ENCODE measurements at regions not wholly inside any gene's neighbourhood (a gene's known extent, or its start where the extent isn't known, plus 50 kb on each side); places are given as distances from the start of the nearest gene placed in this dataset.
"Not testable (repeated sequence)": the region's sequence is repeated elsewhere in the genome, so short reads cannot be mapped to it uniquely, and the experiment has no call there.

GRCh38 chr9:23015557-23015956, 568.9 kb downstream of the DMRTA1 start:
- Mint-ChIP-seq H3K9me3 (peaks cover 7% of the 10 kb centered on the region), H3K36me3 (ENCODE audit: low read depth) (no peaks in the 10 kb centered on the region), H3K4me1 (no peaks in the 10 kb centered on the region), H3K27ac (ENCODE audit: unreplicated experiment) (no peak overlapping the region), H3K4me3 (no peak overlapping the region), H3K27me3 (ENCODE audit: low read depth) (no peaks in the 10 kb centered on the region)
- TF ChIP-seq CTCF (conservative IDR thresholded peaks at IDR 0.05), result no peak
- no peak for DNase-seq (ENCODE audit: low read depth, low spot score)

DNA sequence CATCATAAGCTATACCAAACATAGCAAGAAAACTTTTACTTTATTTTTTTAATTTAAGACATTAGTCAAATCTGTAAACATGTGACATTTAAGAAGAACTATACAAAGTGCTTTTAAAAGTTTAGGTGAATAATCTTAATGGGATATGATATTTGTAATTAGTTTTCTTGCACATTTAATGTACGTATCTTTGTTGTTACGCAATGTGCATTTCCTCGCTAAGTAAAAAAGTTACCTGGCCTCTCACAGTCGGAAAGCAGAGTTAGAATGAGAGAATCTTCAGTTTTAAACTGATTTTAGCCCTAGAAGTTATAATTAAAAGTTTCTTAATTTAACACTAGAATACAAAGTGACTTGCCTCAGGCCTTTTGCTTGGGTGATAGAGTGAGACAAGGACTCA, 589.8 kb downstream of the DMRTA1 start:
- peaks cover 8% of the 10 kb centered on the region for H3K9me3 Mint-ChIP-seq
- no peaks in the 10 kb centered on the region for H3K27me3 Mint-ChIP-seq (ENCODE audit: low read depth)
- no peaks in the 10 kb centered on the region for H3K4me1 Mint-ChIP-seq
- H3K36me3 Mint-ChIP-seq (ENCODE audit: low read depth), result peaks cover 3% of the 10 kb centered on the region
- TF ChIP-seq CTCF (conservative IDR thresholded peaks at IDR 0.05), result no peak
- no peak overlapping the region for H3K4me3 Mint-ChIP-seq
- no peak overlapping the region for H3K27ac Mint-ChIP-seq (ENCODE audit: unreplicated experiment)
- no peak for DNase-seq (ENCODE audit: low read depth, low spot score)

- no peak overlapping the region for H3K27ac Mint-ChIP-seq (ENCODE audit: unreplicated experiment)
- no peak for DNase-seq (ENCODE audit: low read depth, low spot score)
- no peak overlapping the region for H3K4me3 Mint-ChIP-seq
- H3K4me1 Mint-ChIP-seq, result no peaks in the 10 kb centered on the region
- H3K36me3 Mint-ChIP-seq (ENCODE audit: low read depth), result no peaks in the 10 kb centered on the region
- no peaks in the 10 kb centered on the region for H3K9me3 Mint-ChIP-seq
- TF ChIP-seq CTCF (conservative IDR thresholded peaks at IDR 0.05), result no peak
- no peaks in the 10 kb centered on the region for H3K27me3 Mint-ChIP-seq (ENCODE audit: low read depth)
Observed at GRCh38 chr9:23039402-23039801, 592.8 kb downstream of the DMRTA1 start.

- Mint-ChIP-seq H3K4me3 (no peak overlapping the region), H3K27me3 (ENCODE audit: low read depth) (no peaks in the 10 kb centered on the region), H3K4me1 (no peaks in the 10 kb centered on the region), H3K9me3 (peaks cover 3% of the 10 kb centered on the region), H3K36me3 (ENCODE audit: low read depth) (no peaks in the 10 kb centered on the region), H3K27ac (ENCODE audit: unreplicated experiment) (peak overlapping the region; percentile 58)
- no peak for TF ChIP-seq CTCF (conservative IDR thresholded peaks at IDR 0.05)
- no peak for DNase-seq (ENCODE audit: low read depth, low spot score)
Observed at GRCh38 chr9:23041466-23041865, 594.8 kb downstream of the DMRTA1 start.

- no peak for TF ChIP-seq CTCF (conservative IDR thresholded peaks at IDR 0.05)
- no peaks in the 10 kb centered on the region for H3K36me3 Mint-ChIP-seq (ENCODE audit: low read depth)
- H3K27me3 Mint-ChIP-seq (ENCODE audit: low read depth), result no peaks in the 10 kb centered on the region
- peak overlapping the region; percentile 8 for H3K27ac Mint-ChIP-seq (ENCODE audit: unreplicated experiment)
- DNase-seq (ENCODE audit: low read depth, low spot score), result no peak
- H3K9me3 Mint-ChIP-seq, result peaks cover 3% of the 10 kb centered on the region
- H3K4me1 Mint-ChIP-seq, result no peaks in the 10 kb centered on the region
- no peak overlapping the region for H3K4me3 Mint-ChIP-seq
Observed at GRCh38 chr9:23044549-23044948, 597.9 kb downstream of the DMRTA1 start.

DNA sequence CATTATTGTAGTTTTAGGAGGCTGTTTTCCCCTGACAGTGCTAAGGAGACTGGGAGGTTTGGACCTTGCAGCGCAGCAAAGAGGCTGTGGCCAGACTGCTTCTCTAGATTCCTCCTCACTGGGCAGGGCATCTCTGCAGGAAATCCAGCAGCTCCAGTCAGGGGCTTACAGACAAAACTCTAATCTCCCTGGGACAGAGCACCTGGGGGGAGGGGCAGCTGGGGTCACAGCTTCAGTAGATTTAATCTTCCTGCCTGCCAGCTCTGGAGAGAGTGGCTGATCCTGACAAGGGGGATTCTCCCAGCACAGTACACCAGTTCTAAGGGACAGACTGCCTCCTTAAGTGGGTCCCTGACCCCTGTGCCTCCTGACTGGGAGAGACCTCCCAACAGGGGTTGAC, 599.4 kb downstream of the DMRTA1 start:
- not testable (repeated sequence) for H3K27me3 Mint-ChIP-seq (ENCODE audit: low read depth); H3K27ac Mint-ChIP-seq (ENCODE audit: unreplicated experiment); DNase-seq (ENCODE audit: low read depth, low spot score); H3K4me3 Mint-ChIP-seq; H3K4me1 Mint-ChIP-seq; H3K9me3 Mint-ChIP-seq; H3K36me3 Mint-ChIP-seq (ENCODE audit: low read depth)
